ENCODE measurements at regions not wholly inside any gene's neighbourhood (a gene's known extent, or its start where the extent isn't known, plus 50 kb on each side); places are given as distances from the start of the nearest gene placed in this dataset.
A peak's percentile ranks its signal among the peaks of the same experiment; 100 is the strongest.
"Not testable (repeated sequence)": the region's sequence is repeated elsewhere in the genome, so short reads cannot be mapped to it uniquely, and the experiment has no call there.

DNA sequence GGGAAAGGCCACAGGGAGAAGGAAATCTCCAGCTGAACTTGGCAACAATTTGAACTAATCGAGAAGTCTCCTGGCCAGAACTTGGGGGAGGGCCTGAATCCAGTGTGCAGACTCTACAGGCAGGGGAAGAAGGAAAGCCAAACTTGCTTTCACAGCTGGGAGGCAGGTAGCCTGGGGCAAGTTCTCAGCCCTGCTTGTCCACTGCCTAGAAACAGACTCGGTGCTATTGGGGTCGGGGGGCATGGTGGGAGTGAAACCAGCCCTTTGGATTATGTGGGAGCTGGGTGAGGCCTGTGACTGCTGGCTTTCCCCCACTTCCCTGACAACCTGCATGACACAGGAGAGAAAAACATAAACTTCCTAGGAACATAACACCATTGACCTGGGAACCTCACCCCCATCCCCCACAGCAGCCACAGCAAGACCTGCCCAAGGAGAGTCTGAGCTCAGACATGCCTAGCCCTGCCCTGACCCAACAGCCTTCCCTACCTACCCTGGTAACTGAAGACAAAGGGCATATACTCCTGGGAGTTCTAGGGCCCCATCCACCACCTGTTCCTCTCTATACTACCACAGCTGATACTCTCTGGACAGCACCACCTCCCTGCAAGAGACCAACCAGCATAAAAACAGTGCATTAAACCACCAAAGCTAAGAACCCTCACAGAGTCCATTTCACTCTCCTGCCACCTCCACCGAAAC is 103.7 kb upstream of the MNS1 start:
- no peak for DNase-seq

DNA sequence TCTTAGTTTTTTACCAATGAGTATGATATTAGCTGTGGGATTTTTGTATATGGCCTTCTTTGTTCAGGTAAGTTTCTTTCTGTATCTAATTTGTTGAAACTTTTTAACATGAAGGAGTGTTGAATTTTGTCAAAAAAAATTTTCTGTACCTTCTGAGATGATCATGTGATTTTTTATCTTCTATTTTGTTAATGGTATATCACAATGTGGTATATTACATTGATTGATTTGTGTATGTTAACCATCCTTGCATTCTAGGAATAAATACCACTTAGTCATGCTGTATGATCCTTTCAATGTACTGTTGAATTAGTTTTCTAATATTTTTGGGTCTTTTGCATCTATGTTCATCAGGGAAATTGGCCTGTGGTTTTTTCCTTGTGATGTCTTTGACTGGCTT is 92.5 kb upstream of the MNS1 start:
- DNase-seq: no peak

DNA sequence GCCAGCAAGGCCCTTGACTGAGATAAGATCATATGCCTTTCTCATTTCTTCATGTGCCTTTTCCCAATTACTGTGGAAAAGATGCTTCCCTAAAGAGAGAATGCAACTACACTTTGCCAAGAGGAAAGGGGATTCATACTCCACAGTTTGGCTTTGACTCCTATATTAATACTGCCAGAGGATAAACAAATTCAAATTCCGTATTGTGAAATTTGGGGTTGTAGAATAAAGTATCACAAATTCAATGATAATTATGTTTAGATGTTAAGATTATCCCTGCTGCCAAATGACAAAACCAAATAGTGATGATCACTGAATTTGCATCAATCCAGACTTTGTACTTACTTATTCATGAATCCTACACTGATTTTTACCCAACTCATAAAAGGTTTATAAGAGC is 88.5 kb upstream of the MNS1 start:
- DNase-seq: no peak

DNA sequence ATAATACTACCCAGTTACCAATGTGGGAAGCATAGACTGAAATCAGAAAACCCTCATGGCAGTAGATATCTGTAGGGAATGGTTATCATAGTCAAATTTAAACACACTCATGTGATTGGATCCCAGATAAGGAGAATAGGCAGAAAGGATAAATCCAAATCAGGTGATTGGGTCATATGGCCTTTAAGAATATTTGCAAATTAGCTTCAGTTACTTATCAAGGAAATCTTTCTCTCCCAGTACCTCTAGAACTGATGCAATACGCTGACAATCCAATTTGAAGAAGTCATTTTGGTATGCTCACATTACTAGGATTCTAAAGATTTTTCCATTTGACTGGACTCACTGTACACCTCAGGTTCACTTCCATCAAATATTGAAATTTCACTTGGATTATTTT is 87.7 kb upstream of the MNS1 start:
- DNase-seq: no peak

DNA sequence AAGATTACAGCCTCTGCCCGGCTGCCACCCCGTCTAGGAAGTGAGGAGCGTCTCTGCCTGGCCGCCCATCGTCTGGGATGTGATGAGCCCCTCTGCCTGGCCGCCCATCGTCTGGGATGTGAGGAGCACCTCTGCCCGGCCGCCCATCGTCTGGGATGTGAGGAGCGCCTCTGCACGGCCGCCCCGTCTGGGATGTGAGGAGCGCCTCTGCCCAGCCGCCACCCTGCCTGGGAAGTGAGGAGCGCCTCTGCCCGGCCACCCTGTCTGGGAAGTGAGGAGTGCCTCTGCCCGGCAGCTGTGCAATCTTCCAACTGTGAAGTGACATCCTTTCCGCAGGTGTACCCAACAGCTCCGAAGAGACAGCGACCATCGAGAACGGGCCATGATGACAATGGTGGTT is 75.6 kb upstream of the MNS1 start:
- DNase-seq: not testable (repeated sequence)

DNA sequence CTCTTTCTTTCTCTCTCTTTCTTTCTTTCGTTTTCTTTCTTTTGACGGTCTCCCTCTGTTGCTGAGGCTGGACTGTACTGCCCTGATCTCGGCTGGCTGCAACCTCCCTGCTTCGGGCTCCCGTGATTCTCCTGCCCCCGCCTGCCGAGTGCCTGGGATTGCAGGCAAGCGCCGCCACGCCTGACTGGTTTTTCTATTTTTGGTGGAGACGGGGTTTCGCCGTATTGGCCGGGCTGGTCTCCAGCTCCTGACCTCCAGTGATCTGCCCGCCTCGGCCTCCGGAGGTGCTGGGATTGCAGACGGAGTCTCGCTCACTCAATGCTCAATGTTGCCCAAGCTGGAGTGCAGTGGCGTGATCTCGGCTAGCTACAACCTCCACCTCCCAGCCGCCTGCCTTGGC is 75.2 kb upstream of the MNS1 start:
- not testable (repeated sequence) for DNase-seq

DNA sequence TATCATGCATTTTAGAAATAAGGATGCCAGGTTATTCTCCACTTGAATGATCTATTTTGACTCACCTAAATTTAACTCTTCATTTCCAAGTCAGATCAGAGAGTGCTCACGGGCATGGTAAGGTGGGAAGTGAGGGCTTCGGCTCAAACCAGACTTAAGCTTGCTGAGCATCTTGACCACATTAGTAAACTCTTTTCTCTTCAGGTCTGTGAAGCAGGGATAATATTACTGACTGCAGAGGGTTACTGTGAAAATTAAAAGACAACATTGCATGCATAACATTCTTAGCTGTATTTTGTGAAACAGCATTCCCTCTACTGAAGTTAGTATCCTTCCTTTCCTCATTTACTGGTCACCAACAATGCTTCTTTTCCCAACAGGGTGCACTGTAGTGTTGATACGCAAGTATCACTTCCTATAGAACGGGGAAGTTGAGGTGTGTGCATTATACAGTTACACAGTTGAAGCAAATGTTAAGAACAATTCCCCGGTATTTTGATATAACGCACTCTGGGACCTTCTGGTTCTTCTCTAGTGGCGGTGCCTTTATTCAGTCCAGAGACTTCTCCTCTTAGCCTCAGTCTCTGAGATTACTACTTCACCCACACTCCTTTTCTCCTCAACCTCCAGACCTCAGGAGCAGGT is 74.1 kb upstream of the MNS1 start:
- no peak for DNase-seq

DNA sequence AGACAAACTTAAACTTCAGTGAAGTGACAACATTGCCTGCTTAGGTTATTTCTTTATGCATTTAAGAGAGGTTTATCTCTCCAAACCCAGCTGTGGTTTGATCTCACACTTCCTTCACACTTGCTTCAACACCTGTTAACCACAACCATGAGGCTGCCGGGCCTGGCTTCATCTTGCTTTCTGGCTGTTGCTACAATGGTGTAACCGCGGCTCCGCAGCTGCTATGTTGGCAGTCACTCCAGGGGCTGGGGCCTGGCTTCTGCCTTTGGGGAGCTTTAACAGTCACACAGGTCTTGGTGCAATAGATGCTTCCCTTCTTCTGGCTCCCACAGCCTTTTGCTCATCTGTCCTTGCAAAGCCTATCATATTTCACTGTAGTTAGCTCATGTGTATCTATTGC is 72.9 kb upstream of the MNS1 start:
- peak; percentile 65 for DNase-seq

DNA sequence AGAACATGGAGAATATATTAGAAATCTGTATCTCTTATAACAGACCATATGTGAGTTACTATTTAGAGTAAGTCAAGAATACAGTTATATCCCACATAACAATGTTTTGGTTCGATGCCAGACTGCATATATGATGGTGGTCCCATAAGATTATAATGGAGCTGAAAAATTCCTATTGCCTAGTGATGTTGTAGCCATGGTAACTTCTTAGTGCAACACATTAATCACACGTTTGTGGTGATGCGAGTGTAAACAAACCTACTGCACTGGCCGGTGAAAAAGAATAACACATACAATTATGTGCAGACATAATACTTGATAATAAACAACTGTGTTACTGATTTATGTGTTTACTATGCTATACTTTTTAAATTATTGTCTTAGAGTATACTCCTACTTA is 69.8 kb upstream of the MNS1 start:
- DNase-seq: no peak

DNA sequence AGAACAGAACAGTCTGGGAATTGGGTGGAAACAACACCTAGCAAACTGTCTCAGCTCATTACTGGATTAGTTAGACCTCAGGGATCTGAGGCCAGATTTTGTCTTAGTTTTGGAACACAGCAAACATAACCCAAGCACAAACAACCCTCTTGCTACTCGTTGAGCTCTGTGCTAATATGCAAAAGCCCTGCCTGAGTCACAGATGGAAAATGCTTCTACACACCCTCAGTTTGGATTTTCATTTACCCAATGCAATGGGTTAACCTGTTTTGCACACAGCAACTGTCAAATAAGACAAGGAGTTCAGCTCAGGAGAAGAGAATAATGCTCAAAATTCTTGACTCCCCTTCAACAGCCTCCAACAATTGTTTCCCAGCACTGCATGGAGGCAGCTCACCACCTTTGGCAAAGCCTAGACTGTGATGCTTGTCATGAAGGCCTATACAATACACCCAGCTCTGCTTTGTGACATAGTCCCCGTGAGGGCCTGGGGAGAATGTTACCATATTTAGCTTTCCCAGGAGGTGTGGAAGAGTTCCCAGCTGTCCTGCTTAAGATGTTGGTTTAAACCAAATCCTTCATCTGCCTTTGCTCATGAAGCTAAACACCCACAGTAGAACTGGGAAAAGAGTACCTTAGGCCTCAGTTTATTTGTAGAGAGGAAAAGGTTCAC is 68.9 kb upstream of the MNS1 start:
- DNase-seq: no peak

DNA sequence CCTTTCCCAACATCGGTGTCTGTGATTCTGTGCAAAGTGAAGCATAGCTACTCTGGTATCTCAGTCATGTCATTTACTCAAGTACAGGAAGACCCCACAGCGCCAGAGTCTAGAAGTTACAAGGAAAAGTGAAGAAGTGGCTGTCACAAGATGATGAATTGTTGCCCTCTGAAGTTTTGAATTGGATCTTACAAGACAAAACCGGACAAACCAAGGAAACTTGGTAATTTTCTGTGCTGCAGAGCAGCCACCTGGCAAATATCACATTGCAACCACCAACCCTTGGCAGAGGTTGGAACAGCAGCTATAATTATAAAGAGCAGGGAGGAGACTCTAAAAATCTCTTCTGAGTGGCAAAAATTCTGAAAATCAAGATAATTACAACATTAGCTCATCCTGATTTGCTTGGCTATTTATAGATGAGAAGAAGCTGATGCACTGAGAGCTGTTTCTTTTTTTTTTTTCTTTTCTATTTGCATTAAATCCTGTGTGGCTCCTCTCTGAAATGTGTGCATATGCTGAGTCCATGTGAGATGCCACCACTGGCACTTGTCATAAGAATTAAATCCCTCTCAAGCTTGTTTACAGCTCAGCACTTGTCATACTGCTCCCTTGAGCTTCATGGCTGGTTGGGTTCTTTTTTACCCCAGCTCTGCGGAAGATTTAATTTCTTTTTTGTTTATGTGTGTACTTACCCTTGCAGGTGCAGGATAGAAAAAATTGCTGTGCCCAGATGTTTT is 68.0 kb upstream of the MNS1 start:
- no peak for DNase-seq

DNA sequence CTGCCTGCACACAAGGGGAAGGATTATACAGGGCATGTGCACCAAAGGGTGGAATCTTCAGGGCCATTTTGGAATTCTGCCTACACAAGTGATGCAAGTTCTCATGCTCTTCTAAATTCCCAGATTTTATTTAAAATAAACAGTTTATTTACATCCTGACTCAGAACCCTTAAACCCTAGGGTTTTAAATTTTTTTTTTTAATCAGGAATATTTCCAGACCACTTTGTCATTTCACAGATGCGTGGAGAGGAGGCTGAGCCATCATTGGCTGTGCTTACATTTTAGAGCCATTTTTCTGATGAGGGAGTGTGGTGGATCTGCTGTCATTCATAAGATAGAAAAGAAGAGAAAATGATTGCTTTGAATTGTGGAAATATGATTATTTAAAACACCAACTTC is 65.2 kb upstream of the MNS1 start:
- DNase-seq: no peak

DNA sequence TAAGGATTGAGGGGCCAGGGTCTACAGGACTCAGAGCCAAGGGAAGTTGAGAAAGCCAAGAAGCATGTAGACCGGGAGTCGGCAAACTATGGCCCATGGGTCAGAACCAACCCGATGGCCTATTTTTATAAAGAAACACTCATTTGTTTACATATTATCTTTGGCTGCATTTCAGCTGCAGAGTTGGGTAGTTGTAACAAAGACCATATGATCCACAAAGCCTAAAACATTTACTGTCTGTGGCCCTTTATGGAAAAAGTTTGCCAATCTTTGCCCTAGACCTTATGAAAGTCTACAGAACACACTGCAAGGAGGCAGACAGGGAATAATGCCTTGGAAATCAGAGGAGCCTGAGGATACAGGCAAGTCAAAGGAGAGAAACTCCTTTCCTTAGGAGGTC is 63.2 kb upstream of the MNS1 start:
- DNase-seq: no peak

DNA sequence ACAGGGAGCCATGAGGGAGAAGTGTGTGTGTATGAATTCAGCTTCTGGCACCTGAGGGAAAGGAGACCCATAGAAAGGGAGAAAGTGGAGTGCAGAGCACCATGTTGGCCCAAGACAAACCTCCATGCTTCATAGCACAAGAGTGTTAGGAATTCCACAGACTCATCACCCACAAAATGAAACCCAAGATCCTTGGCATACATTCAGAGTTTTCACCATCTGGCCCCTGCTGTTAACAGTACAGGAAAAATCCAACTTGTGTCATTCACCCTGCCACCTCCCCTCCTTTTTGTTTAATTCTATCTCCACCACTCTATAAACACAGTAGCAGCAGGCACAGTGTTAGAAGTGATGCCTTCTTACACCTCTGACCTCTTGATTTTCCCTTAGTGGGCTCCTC is 60.0 kb upstream of the MNS1 start:
- no peak for DNase-seq

DNA sequence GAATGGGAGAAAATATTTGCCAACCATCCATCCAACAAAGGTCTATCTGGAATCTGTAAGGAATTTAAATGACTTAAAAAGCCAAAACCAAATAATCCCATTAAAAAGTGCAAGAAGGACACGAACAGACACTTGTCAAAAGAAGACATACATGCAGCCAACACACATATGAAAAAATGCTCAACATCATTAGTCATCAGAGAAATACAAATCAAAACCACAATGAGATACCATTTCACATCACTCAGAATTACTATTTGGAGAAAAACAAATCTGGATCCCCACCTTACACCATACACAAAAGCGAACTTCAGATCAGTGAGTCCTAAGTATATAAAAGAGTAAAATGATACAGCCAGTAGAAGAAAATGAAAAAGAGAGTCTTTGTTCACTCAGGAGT is 58.6 kb upstream of the MNS1 start:
- DNase-seq: no peak

DNA sequence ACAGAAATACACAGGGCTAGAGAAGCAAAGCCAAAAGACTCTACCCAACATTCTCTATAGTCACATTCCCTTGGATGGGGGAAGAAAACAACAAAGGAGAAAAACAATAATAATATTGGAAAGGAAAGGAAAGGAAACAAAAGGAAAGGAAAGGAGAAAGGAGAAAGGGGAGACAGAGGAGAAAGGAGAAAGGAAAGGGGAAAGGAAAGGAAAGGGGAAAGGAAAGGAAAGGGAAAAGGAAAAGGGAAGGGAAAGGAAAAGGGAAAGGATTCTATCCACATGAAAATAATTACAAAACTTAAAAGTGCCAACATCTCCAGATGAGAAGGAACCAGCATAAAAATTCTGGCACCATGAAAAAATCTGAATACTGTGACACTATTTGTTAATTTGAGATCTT is 54.1 kb upstream of the MNS1 start:
- no peak for DNase-seq

Data from activated gamma-delta T cell treated with Interleukin-2 at 50 U/mL for 16 hours (primary cell).